Mesendoderm (in vitro differentiated cells): ENCODE measurements at regions not wholly inside any gene's neighbourhood (a gene's known extent, or its start where the extent isn't known, plus 50 kb on each side); places are given as distances from the start of the nearest gene placed in this dataset.

ENCODE experiments used
- DNase-seq: peaks from one replicate; pipeline ENCODE4 v3.0.0; 2013
- H2AK5ac ChIP-seq: 2 replicates; pipeline ENCODE4 v1.6.1; 2013; ENCODE audit warnings: low read length, inconsistent platforms
- H2BK120ac ChIP-seq: 2 replicates; pipeline ENCODE4 v1.6.1; 2013; ENCODE audit warnings: low read depth, mild to moderate bottlenecking, low read length, moderate library complexity, mixed read lengths
- H2BK15ac ChIP-seq: replicated peaks from 2 replicates; pipeline ENCODE4 v1.6.1; 2013; ENCODE audit warnings: low read depth, mild to moderate bottlenecking, moderate library complexity
- H2BK5ac ChIP-seq: 2 replicates; pipeline ENCODE4 v1.6.1; 2013; ENCODE audit warnings: low read length, inconsistent platforms
- H3K18ac ChIP-seq: 2 replicates; pipeline ENCODE4 v1.6.1; 2013; ENCODE audit warnings: mild to moderate bottlenecking, low read length, mixed read lengths
- H3K23ac ChIP-seq: one replicate; pipeline ENCODE4 v1.6.1; 2013; ENCODE audit warnings: low read length
- H3K27ac ChIP-seq: 2 replicates; pipeline ENCODE4 v1.5.1; 2013; ENCODE audit warnings: low read depth, mild to moderate bottlenecking, inconsistent platforms, low read length, moderate library complexity
- H3K27me3 ChIP-seq: 2 replicates; pipeline ENCODE4 v1.6.1; 2013; ENCODE audit warnings: low read length, control low read depth, mild to moderate bottlenecking, inconsistent platforms; ENCODE audit not compliant: insufficient read depth, poor library complexity
- H3K36me3 ChIP-seq: 2 replicates; pipeline ENCODE4 v1.6.1; 2013; ENCODE audit warnings: low read length, inconsistent platforms; ENCODE audit not compliant: control insufficient read depth, insufficient read depth
- H3K4ac ChIP-seq: one replicate; pipeline ENCODE4 v1.6.1; 2013; ENCODE audit warnings: low read depth, mild to moderate bottlenecking, low read length, moderate library complexity
- H3K4me1 ChIP-seq: 2 replicates; pipeline ENCODE4 v1.6.1; 2013; ENCODE audit warnings: low read depth, low read length, inconsistent platforms; ENCODE audit not compliant: control insufficient read depth
- H3K4me2 ChIP-seq: 2 replicates; pipeline ENCODE4 v1.6.1; 2013; ENCODE audit warnings: low read length
- H3K4me3 ChIP-seq: 2 replicates; pipeline ENCODE4 v1.5.1; 2013; ENCODE audit warnings: mild to moderate bottlenecking, low read length
- H3K56ac ChIP-seq: one replicate; pipeline ENCODE4 v1.6.1; 2013; ENCODE audit warnings: low read length
- H3K79me1 ChIP-seq: 2 replicates; pipeline ENCODE4 v1.6.1; 2013; ENCODE audit warnings: low read length, inconsistent platforms
- H3K79me2 ChIP-seq: 2 replicates; pipeline ENCODE4 v1.6.1; 2013; ENCODE audit warnings: mild to moderate bottlenecking, low read length; ENCODE audit not compliant: control insufficient read depth, insufficient read depth
- H3K9ac ChIP-seq: 2 replicates; pipeline ENCODE4 v1.6.1; 2013; ENCODE audit warnings: low read length, inconsistent platforms
- H4K5ac ChIP-seq: one replicate; pipeline ENCODE4 v1.6.1; 2013; ENCODE audit warnings: low read length
- H4K8ac ChIP-seq: one replicate; pipeline ENCODE4 v1.6.1; 2013; ENCODE audit warnings: low read depth, mild to moderate bottlenecking, control low read depth, low read length, moderate library complexity
- WGBS: extraction: QIAGEN DNeasy Blood & Tissue Kit; methylation state at CpG from one replicate; pipeline ENCODE4 v1.1.7; 2013; ENCODE audit warnings: low lambda C conversion rate, missing lambda C conversion rate; ENCODE audit not compliant: insufficient coverage; ENCODE audit errors: extremely low coverage; 5-methylcytosine and 5-hydroxymethylcytosine counted together

GRCh38 chr3:80014576-80014975 lies 246.8 kb upstream of the ROBO1 start:
- H3K9ac ChIP-seq, result no peak overlapping the region
- H2BK5ac ChIP-seq, result no peak overlapping the region
- H3K4me2 ChIP-seq, result no peak overlapping the region
- H3K79me2 ChIP-seq, result no peaks in the 10 kb centered on the region
- no peak overlapping the region for H2AK5ac ChIP-seq
- H3K4ac ChIP-seq, result no peak overlapping the region
- no peak overlapping the region for H3K56ac ChIP-seq
- DNase-seq, result no peak
- H3K4me3 ChIP-seq, result no peak overlapping the region
- H3K23ac ChIP-seq, result no peak overlapping the region
- no peaks in the 10 kb centered on the region for H3K27me3 ChIP-seq
- H3K4me1 ChIP-seq, result no peaks in the 10 kb centered on the region
- H3K79me1 ChIP-seq, result no peaks in the 10 kb centered on the region
- H3K18ac ChIP-seq, result no peak overlapping the region
- no peak overlapping the region for H2BK120ac ChIP-seq
- no peak overlapping the region for H3K27ac ChIP-seq
- H2BK15ac ChIP-seq, result no peak overlapping the region
- no CpG with 5 or more reads among the region's 5 CpGs for WGBS
- no peak overlapping the region for H4K8ac ChIP-seq
- H3K36me3 ChIP-seq, result no peaks in the 10 kb centered on the region
- no peak overlapping the region for H4K5ac ChIP-seq

GRCh38 chr3:80010021-80010571 lies 242.3 kb upstream of the ROBO1 start:
- no peak overlapping the region for H3K56ac ChIP-seq
- no peaks in the 10 kb centered on the region for H3K27me3 ChIP-seq
- H3K36me3 ChIP-seq, result no peaks in the 10 kb centered on the region
- no peak overlapping the region for H3K18ac ChIP-seq
- DNase-seq, result no peak
- no peak overlapping the region for H2BK5ac ChIP-seq
- H3K9ac ChIP-seq, result no peak overlapping the region
- H3K4ac ChIP-seq, result no peak overlapping the region
- no peak overlapping the region for H3K23ac ChIP-seq
- no peak overlapping the region for H3K4me3 ChIP-seq
- H2BK15ac ChIP-seq, result no peak overlapping the region
- no peak overlapping the region for H3K27ac ChIP-seq
- H4K8ac ChIP-seq, result no peak overlapping the region
- H3K79me2 ChIP-seq, result no peaks in the 10 kb centered on the region
- H3K79me1 ChIP-seq, result no peaks in the 10 kb centered on the region
- H2AK5ac ChIP-seq, result no peak overlapping the region
- WGBS, result no CpG with 5 or more reads among the region's 2 CpGs
- H3K4me1 ChIP-seq, result no peaks in the 10 kb centered on the region
- no peak overlapping the region for H3K4me2 ChIP-seq
- H4K5ac ChIP-seq, result no peak overlapping the region
- H2BK120ac ChIP-seq, result no peak overlapping the region

- Histone ChIP-seq H4K5ac (no peak overlapping the region), H3K4me3 (no peak overlapping the region), H2AK5ac (no peak overlapping the region), H2BK120ac (no peak overlapping the region), H4K8ac (no peak overlapping the region), H3K27me3 (no peaks in the 10 kb centered on the region), H3K79me1 (no peaks in the 10 kb centered on the region), H3K56ac (no peak overlapping the region), H3K23ac (no peak overlapping the region), H3K9ac (no peak overlapping the region), H3K18ac (no peak overlapping the region), H3K36me3 (no peaks in the 10 kb centered on the region), H3K4ac (no peak overlapping the region), H2BK5ac (no peak overlapping the region), H3K79me2 (no peaks in the 10 kb centered on the region), H3K4me1 (no peaks in the 10 kb centered on the region), H3K4me2 (no peak overlapping the region), H2BK15ac (no peak overlapping the region), H3K27ac (no peak overlapping the region)
- no CpG with 5 or more reads among the region's 1 CpG for WGBS
- no peak for DNase-seq
Measured at GRCh38 chr3:80007522-80007921, 239.7 kb upstream of the ROBO1 start.

GRCh38 chr3:80006315-80006714 lies 238.5 kb upstream of the ROBO1 start:
- Histone ChIP-seq H3K27ac (no peak overlapping the region), H3K4me1 (no peaks in the 10 kb centered on the region), H3K36me3 (no peaks in the 10 kb centered on the region), H3K9ac (no peak overlapping the region), H3K4me2 (no peak overlapping the region), H3K4me3 (no peak overlapping the region), H4K5ac (no peak overlapping the region), H3K79me2 (no peaks in the 10 kb centered on the region), H3K79me1 (no peaks in the 10 kb centered on the region), H3K23ac (no peak overlapping the region), H2AK5ac (no peak overlapping the region), H2BK120ac (no peak overlapping the region), H3K56ac (no peak overlapping the region), H2BK5ac (no peak overlapping the region), H2BK15ac (no peak overlapping the region), H4K8ac (no peak overlapping the region), H3K27me3 (no peaks in the 10 kb centered on the region), H3K4ac (no peak overlapping the region), H3K18ac (no peak overlapping the region)
- DNase-seq, result no peak

- no peaks in the 10 kb centered on the region for H3K27me3 ChIP-seq
- no peak for DNase-seq
- no peak overlapping the region for H3K18ac ChIP-seq
- no peak overlapping the region for H2AK5ac ChIP-seq
- H3K27ac ChIP-seq, result no peak overlapping the region
- H3K4ac ChIP-seq, result no peak overlapping the region
- H3K79me1 ChIP-seq, result no peaks in the 10 kb centered on the region
- no peaks in the 10 kb centered on the region for H3K4me1 ChIP-seq
- no peak overlapping the region for H4K8ac ChIP-seq
- H3K36me3 ChIP-seq, result no peaks in the 10 kb centered on the region
- H3K4me3 ChIP-seq, result no peak overlapping the region
- no peak overlapping the region for H2BK120ac ChIP-seq
- H3K79me2 ChIP-seq, result no peaks in the 10 kb centered on the region
- H3K4me2 ChIP-seq, result no peak overlapping the region
- no peak overlapping the region for H2BK15ac ChIP-seq
- no peak overlapping the region for H2BK5ac ChIP-seq
- H4K5ac ChIP-seq, result no peak overlapping the region
- no peak overlapping the region for H3K23ac ChIP-seq
- no peak overlapping the region for H3K9ac ChIP-seq
- H3K56ac ChIP-seq, result no peak overlapping the region
- 100% methylated on average over 1 of the region's 5 CpGs for WGBS
Measured at GRCh38 chr3:80000022-80000421, 232.2 kb upstream of the ROBO1 start.

- Histone ChIP-seq H3K79me2 (no peaks in the 10 kb centered on the region), H3K4me3 (no peak overlapping the region), H2BK15ac (no peak overlapping the region), H3K23ac (no peak overlapping the region), H2BK120ac (no peak overlapping the region), H3K36me3 (no peaks in the 10 kb centered on the region), H4K8ac (no peak overlapping the region), H3K56ac (no peak overlapping the region), H3K18ac (no peak overlapping the region), H3K4ac (no peak overlapping the region), H3K27me3 (no peaks in the 10 kb centered on the region), H4K5ac (no peak overlapping the region), H3K4me2 (no peak overlapping the region), H3K4me1 (no peaks in the 10 kb centered on the region), H3K79me1 (no peaks in the 10 kb centered on the region), H2AK5ac (no peak overlapping the region), H2BK5ac (no peak overlapping the region), H3K27ac (no peak overlapping the region), H3K9ac (no peak overlapping the region)
- DNase-seq, result no peak
- WGBS, result no CpG with 5 or more reads among the region's 2 CpGs
Measured at GRCh38 chr3:79994397-79994796, 226.6 kb upstream of the ROBO1 start.
